Large intestine (tissue), 3 donors: ENCODE measurements at regions not wholly inside any gene's neighbourhood (a gene's known extent, or its start where the extent isn't known, plus 50 kb on each side); places are given as distances from the start of the nearest gene placed in this dataset.

ENCODE experiments used
- DNase-seq, 2 donors: peaks; one replicate each; pipeline versions ENCODE4 v3.0.0 to v3.0.0-alpha.2; 2013
- H3K27ac ChIP-seq: one replicate; pipeline ENCODE4 v1.5.1; 2013; ENCODE audit warnings: low read length
- H3K27me3 ChIP-seq: 2 replicates; pipeline ENCODE4 v1.6.1; 2013; ENCODE audit warnings: low read length; ENCODE audit not compliant: control insufficient read depth, insufficient read depth
- H3K36me3 ChIP-seq: 2 replicates; pipeline ENCODE4 v1.6.1; 2013; ENCODE audit warnings: low read length; ENCODE audit not compliant: control insufficient read depth, insufficient read depth
- H3K4me1 ChIP-seq: one replicate; pipeline ENCODE4 v1.6.1; 2013; ENCODE audit warnings: low read length; ENCODE audit not compliant: control insufficient read depth, insufficient read depth
- H3K4me3 ChIP-seq: one replicate; pipeline ENCODE4 v1.5.1; 2013; ENCODE audit warnings: low read length
- H3K9me3 ChIP-seq: one replicate; pipeline ENCODE4 v1.6.1; 2013; ENCODE audit warnings: mild to moderate bottlenecking, low read depth, low read length, moderate library complexity; ENCODE audit not compliant: control insufficient read depth
- WGBS: methylation state at CpG from one replicate; pipeline ENCODE4 v1.1.5; 2013; ENCODE audit warnings: low lambda C conversion rate; ENCODE audit not compliant: insufficient coverage; 5-methylcytosine and 5-hydroxymethylcytosine counted together

GRCh38 chr14:26370115-26370514 lies 227.7 kb downstream of the NOVA1 start:
- Histone ChIP-seq H3K9me3 (no peaks in the 10 kb centered on the region), H3K27ac (peak overlapping the region; percentile 44), H3K4me1 (peaks cover 8% of the 10 kb centered on the region), H3K36me3 (no peaks in the 10 kb centered on the region), H3K27me3 (no peaks in the 10 kb centered on the region), H3K4me3 (no peak overlapping the region)
- peak; percentile 85 to 91 for DNase-seq
- 0% methylated on average over 1 of the region's 3 CpGs for WGBS

- DNase-seq, result peak in 1 of 2 donors; percentile 29
- Histone ChIP-seq H3K27ac (peak overlapping the region; percentile 27), H3K4me3 (no peak overlapping the region), H3K36me3 (no peaks in the 10 kb centered on the region), H3K4me1 (peaks cover 14% of the 10 kb centered on the region), H3K9me3 (no peaks in the 10 kb centered on the region), H3K27me3 (no peaks in the 10 kb centered on the region)
Measured at GRCh38 chr14:26363689-26364088, 234.1 kb downstream of the NOVA1 start.

- no peaks in the 10 kb centered on the region for H3K4me1 ChIP-seq
- WGBS, result 96% methylated on average over 4 of the region's 4 CpGs
- H3K27me3 ChIP-seq, result no peaks in the 10 kb centered on the region
Measured at GRCh38 chr14:26344596-26344995, 253.2 kb downstream of the NOVA1 start.

GRCh38 chr14:26339381-26339780 lies 258.5 kb downstream of the NOVA1 start:
- no CpG with 5 or more reads among the region's 2 CpGs for WGBS
- no peaks in the 10 kb centered on the region for H3K36me3 ChIP-seq
- H3K9me3 ChIP-seq, result no peaks in the 10 kb centered on the region
- H3K4me3 ChIP-seq, result no peak overlapping the region
- no peak for DNase-seq
- H3K27ac ChIP-seq, result no peak overlapping the region
- H3K4me1 ChIP-seq, result no peaks in the 10 kb centered on the region
- no peaks in the 10 kb centered on the region for H3K27me3 ChIP-seq

More at GRCh38 chr14:26344596-26344995, 253.2 kb downstream of the NOVA1 start:
- no peak overlapping the region for H3K27ac ChIP-seq
- DNase-seq, result no peak
- no peaks in the 10 kb centered on the region for H3K36me3 ChIP-seq
- H3K9me3 ChIP-seq, result no peaks in the 10 kb centered on the region
- H3K4me3 ChIP-seq, result no peak overlapping the region

GRCh38 chr14:26338231-26338630 lies 259.6 kb downstream of the NOVA1 start:
- Histone ChIP-seq H3K36me3 (no peaks in the 10 kb centered on the region), H3K4me3 (no peak overlapping the region), H3K9me3 (no peaks in the 10 kb centered on the region), H3K27ac (no peak overlapping the region), H3K27me3 (no peaks in the 10 kb centered on the region), H3K4me1 (no peaks in the 10 kb centered on the region)
- DNase-seq, result no peak
- 80% methylated on average over 1 of the region's 2 CpGs for WGBS

GRCh38 chr14:26334288-26334687 lies 263.5 kb downstream of the NOVA1 start:
- WGBS, result 40% methylated on average over 1 of the region's 3 CpGs
- Histone ChIP-seq H3K9me3 (no peaks in the 10 kb centered on the region), H3K4me1 (peaks cover 11% of the 10 kb centered on the region), H3K36me3 (no peaks in the 10 kb centered on the region), H3K27ac (no peak overlapping the region), H3K27me3 (no peaks in the 10 kb centered on the region), H3K4me3 (no peak overlapping the region)
- DNase-seq, result no peak

GRCh38 chr14:26332966-26333365 lies 264.9 kb downstream of the NOVA1 start:
- Histone ChIP-seq H3K9me3 (no peaks in the 10 kb centered on the region), H3K4me3 (no peak overlapping the region), H3K27ac (no peak overlapping the region), H3K27me3 (no peaks in the 10 kb centered on the region), H3K4me1 (peaks cover 20% of the 10 kb centered on the region), H3K36me3 (no peaks in the 10 kb centered on the region)
- 80% methylated on average over 3 of the region's 11 CpGs for WGBS
- DNase-seq, result no peak

- H3K36me3 ChIP-seq, result no peaks in the 10 kb centered on the region
- peaks cover 21% of the 10 kb centered on the region for H3K4me1 ChIP-seq
- H3K27me3 ChIP-seq, result no peaks in the 10 kb centered on the region
- no CpG with 5 or more reads among the region's 1 CpG for WGBS
- peak; percentile 33 to 72 for DNase-seq
- H3K9me3 ChIP-seq, result no peaks in the 10 kb centered on the region
- peak overlapping the region; percentile 61 for H3K27ac ChIP-seq
- no peak overlapping the region for H3K4me3 ChIP-seq
Measured at GRCh38 chr14:26330982-26331381, 266.9 kb downstream of the NOVA1 start.

GRCh38 chr14:26328791-26329190 lies 269.0 kb downstream of the NOVA1 start:
- H3K9me3 ChIP-seq, result no peaks in the 10 kb centered on the region
- no peaks in the 10 kb centered on the region for H3K36me3 ChIP-seq
- DNase-seq, result peak; percentile 74 to 85
- H3K4me1 ChIP-seq, result peaks cover 21% of the 10 kb centered on the region
- H3K4me3 ChIP-seq, result no peak overlapping the region
- H3K27me3 ChIP-seq, result no peaks in the 10 kb centered on the region
- peak overlapping the region; percentile 73 for H3K27ac ChIP-seq

GRCh38 chr14:26323869-26324268 lies 274.0 kb downstream of the NOVA1 start:
- WGBS, result no CpG with 5 or more reads among the region's 5 CpGs
- Histone ChIP-seq H3K27me3 (no peaks in the 10 kb centered on the region), H3K9me3 (no peaks in the 10 kb centered on the region), H3K4me3 (no peak overlapping the region), H3K27ac (no peak overlapping the region), H3K4me1 (peaks cover 6% of the 10 kb centered on the region), H3K36me3 (no peaks in the 10 kb centered on the region)
- no peak for DNase-seq

- no CpG with 5 or more reads among the region's 2 CpGs for whole genome bisulfite sequencing
- DNase-seq, result no peak
- no peaks in the 10 kb centered on the region for H3K36me3 ChIP-seq
- no peaks in the 10 kb centered on the region for H3K4me1 ChIP-seq
- H3K9me3 ChIP-seq, result no peaks in the 10 kb centered on the region
- H3K27ac ChIP-seq, result no peak overlapping the region
- no peak overlapping the region for H3K4me3 ChIP-seq
- no peaks in the 10 kb centered on the region for H3K27me3 ChIP-seq
Measured at GRCh38 chr14:26320886-26321285, 276.9 kb downstream of the NOVA1 start.
